Mesenchymal stem cell (in vitro differentiated cells and primary cell): ENCODE measurements at regions not wholly inside any gene's neighbourhood (a gene's known extent, or its start where the extent isn't known, plus 50 kb on each side); places are given as distances from the start of the nearest gene placed in this dataset.

ENCODE experiments used
- DNase-seq: peaks from one replicate; pipeline ENCODE4 v3.0.0-alpha.2; 2013
- H2AFZ ChIP-seq: one replicate; pipeline ENCODE4 v1.6.1; 2013; ENCODE audit warnings: low read depth, mild to moderate bottlenecking, control low read depth, inconsistent platforms, low read length, moderate library complexity
- H2AK5ac ChIP-seq: 2 replicates; pipeline ENCODE4 v1.6.1; 2013; ENCODE audit warnings: low read length, moderate library complexity, mild to moderate bottlenecking, inconsistent platforms; ENCODE audit not compliant: severe bottlenecking
- H2BK120ac ChIP-seq: one replicate; pipeline ENCODE4 v1.6.1; 2013; ENCODE audit warnings: low read depth, mild to moderate bottlenecking, inconsistent platforms, low read length, moderate library complexity
- H2BK12ac ChIP-seq, 2 experiments: one replicate each; pipeline ENCODE4 v1.6.1; 2013; ENCODE audit warnings: inconsistent platforms in 2 of 2, low read length in 2 of 2, mild to moderate bottlenecking in 2 of 2, moderate library complexity in 2 of 2, control low read depth in 1 of 2
- H2BK15ac ChIP-seq: one replicate; pipeline ENCODE4 v1.6.1; 2013; ENCODE audit warnings: mild to moderate bottlenecking, low read depth, inconsistent platforms; ENCODE audit not compliant: poor library complexity, severe bottlenecking
- H2BK5ac ChIP-seq: 2 replicates; pipeline ENCODE4 v1.6.1; 2013; ENCODE audit warnings: low read depth, mild to moderate bottlenecking, low read length, control low read depth, inconsistent platforms; ENCODE audit not compliant: poor library complexity, severe bottlenecking
- H3K14ac ChIP-seq, 2 experiments: one replicate each; pipeline ENCODE4 v1.6.1; 2013; ENCODE audit warnings: inconsistent platforms in 2 of 2, low read length in 2 of 2, control low read depth in 1 of 2, mild to moderate bottlenecking in 1 of 2, moderate library complexity in 1 of 2
- H3K18ac ChIP-seq, 2 experiments: one replicate each; pipeline ENCODE4 v1.6.1; 2013; ENCODE audit warnings: inconsistent platforms in 2 of 2, low read length in 2 of 2, control low read depth in 1 of 2, low read depth in 1 of 2, mild to moderate bottlenecking in 1 of 2
- H3K23ac ChIP-seq, 2 experiments: one replicate each; pipeline ENCODE4 v1.6.1; 2013; ENCODE audit warnings: inconsistent platforms in 2 of 2, low read length in 2 of 2, mild to moderate bottlenecking in 2 of 2, moderate library complexity in 2 of 2, control low read depth in 1 of 2
- H3K27ac ChIP-seq: 2 replicates; pipeline ENCODE4 v1.5.1; 2013; ENCODE audit warnings: mild to moderate bottlenecking, moderate library complexity, low read length, control low read depth, inconsistent platforms; ENCODE audit not compliant: poor library complexity, severe bottlenecking
- H3K27me3 ChIP-seq, 2 experiments: 2 replicates each; pipeline versions ENCODE4 v1.6.1 to v1.7.0; 2013; ENCODE audit warnings: low read length in 2 of 2, mild to moderate bottlenecking in 2 of 2, moderate library complexity in 2 of 2, control low read depth in 1 of 2, inconsistent platforms in 1 of 2; ENCODE audit not compliant: control insufficient read depth in 1 of 2, insufficient read depth in 1 of 2
- H3K36me3 ChIP-seq, 2 experiments: 2 replicates each; pipeline versions ENCODE4 v1.6.1 to v1.7.0; 2013; ENCODE audit warnings: low read length in 2 of 2, control low read depth in 1 of 2, inconsistent platforms in 1 of 2, low read depth in 1 of 2, mild to moderate bottlenecking in 1 of 2; ENCODE audit not compliant: insufficient read depth in 2 of 2, control insufficient read depth in 1 of 2
- H3K4ac ChIP-seq, 2 experiments: one replicate each; pipeline ENCODE4 v1.6.1; 2013; ENCODE audit warnings: inconsistent platforms in 2 of 2, low read length in 2 of 2, mild to moderate bottlenecking in 2 of 2, moderate library complexity in 2 of 2, control low read depth in 1 of 2, low read depth in 1 of 2
- H3K4me1 ChIP-seq: 2 replicates; pipeline ENCODE4 v1.6.1; 2013; ENCODE audit warnings: low read depth, low read length, control low read depth; ENCODE audit not compliant: control insufficient read depth, insufficient read depth
- H3K4me2 ChIP-seq: 2 replicates; pipeline ENCODE4 v1.6.1; 2013; ENCODE audit warnings: low read length, mild to moderate bottlenecking, inconsistent platforms; ENCODE audit not compliant: poor library complexity, severe bottlenecking
- H3K4me3 ChIP-seq, 2 experiments: 2 replicates each; pipeline versions ENCODE4 v1.5.1 to v1.7.0; 2013; ENCODE audit warnings: low read length in 2 of 2, mild to moderate bottlenecking in 2 of 2, control low read depth in 1 of 2, low read depth in 1 of 2; ENCODE audit not compliant: insufficient read depth in 1 of 2
- H3K79me1 ChIP-seq: replicated peaks from 2 replicates; pipeline ENCODE4 v1.6.1; 2013; ENCODE audit warnings: mild to moderate bottlenecking, control low read depth, low read length, inconsistent platforms; ENCODE audit not compliant: poor library complexity, severe bottlenecking
- H3K9ac ChIP-seq: 2 replicates; pipeline ENCODE4 v1.7.0; 2013; ENCODE audit warnings: mild to moderate bottlenecking, low read length, moderate library complexity
- H3K9me3 ChIP-seq: 2 replicates; pipeline ENCODE4 v1.7.0; 2013; ENCODE audit warnings: mild to moderate bottlenecking, low read length; ENCODE audit not compliant: control insufficient read depth
- H4K8ac ChIP-seq: one replicate; pipeline ENCODE4 v1.6.1; 2013; ENCODE audit warnings: inconsistent platforms, mild to moderate bottlenecking, low read length, moderate library complexity
- H4K91ac ChIP-seq: one replicate; pipeline ENCODE4 v1.6.1; 2013; ENCODE audit warnings: mild to moderate bottlenecking, low read length, inconsistent platforms
- WGBS: methylation state at CpG from one replicate; pipeline ENCODE4 v1.1.7; 2013; ENCODE audit warnings: mixed read lengths; 5-methylcytosine and 5-hydroxymethylcytosine counted together

- Histone ChIP-seq H2BK12ac (no peak overlapping the region), H4K8ac (no peak overlapping the region), H3K36me3 (no peaks in the 10 kb centered on the region), H3K23ac (no peak overlapping the region), H4K91ac (no peak overlapping the region), H3K9me3 (no peaks in the 10 kb centered on the region), H2AFZ (no peak overlapping the region), H3K4me1 (no peaks in the 10 kb centered on the region), H3K4me3 (no peak overlapping the region), H2BK15ac (no peak overlapping the region), H2BK5ac (no peak overlapping the region), H3K4me2 (no peak overlapping the region), H3K4ac (no peak overlapping the region), H3K27me3 (no peaks in the 10 kb centered on the region), H3K18ac (no peak overlapping the region), H3K9ac (no peak overlapping the region), H2BK120ac (no peak overlapping the region), H2AK5ac (no peak overlapping the region), H3K79me1 (no peaks in the 10 kb centered on the region), H3K27ac (no peak overlapping the region), H3K14ac (no peak overlapping the region)
- peak; percentile 7 for DNase-seq
- WGBS, result 75% methylated on average over 2 of the region's 2 CpGs
Measured at GRCh38 chr13:64529874-64530485, 2700.2 kb downstream of the PCDH9 start.

GRCh38 chr13:64528838-64529237 lies 2701.3 kb downstream of the PCDH9 start:
- no peak overlapping the region for H3K4ac ChIP-seq
- no peak overlapping the region for H2BK5ac ChIP-seq
- H3K36me3 ChIP-seq, result no peaks in the 10 kb centered on the region
- H3K14ac ChIP-seq, result no peak overlapping the region
- H2BK15ac ChIP-seq, result no peak overlapping the region
- H3K27me3 ChIP-seq, result no peaks in the 10 kb centered on the region
- no peak overlapping the region for H4K91ac ChIP-seq
- no peak overlapping the region for H4K8ac ChIP-seq
- no peaks in the 10 kb centered on the region for H3K4me1 ChIP-seq
- 36% methylated on average over 1 of the region's 1 CpG for WGBS
- no peak for DNase-seq
- no peak overlapping the region for H2AK5ac ChIP-seq
- no peak overlapping the region for H2BK12ac ChIP-seq
- no peak overlapping the region for H2BK120ac ChIP-seq
- H2AFZ ChIP-seq, result no peak overlapping the region
- H3K9ac ChIP-seq, result no peak overlapping the region
- H3K79me1 ChIP-seq, result no peaks in the 10 kb centered on the region
- H3K23ac ChIP-seq, result no peak overlapping the region
- H3K27ac ChIP-seq, result no peak overlapping the region
- H3K18ac ChIP-seq, result no peak overlapping the region
- no peak overlapping the region for H3K4me2 ChIP-seq
- no peaks in the 10 kb centered on the region for H3K9me3 ChIP-seq
- no peak overlapping the region for H3K4me3 ChIP-seq

DNA sequence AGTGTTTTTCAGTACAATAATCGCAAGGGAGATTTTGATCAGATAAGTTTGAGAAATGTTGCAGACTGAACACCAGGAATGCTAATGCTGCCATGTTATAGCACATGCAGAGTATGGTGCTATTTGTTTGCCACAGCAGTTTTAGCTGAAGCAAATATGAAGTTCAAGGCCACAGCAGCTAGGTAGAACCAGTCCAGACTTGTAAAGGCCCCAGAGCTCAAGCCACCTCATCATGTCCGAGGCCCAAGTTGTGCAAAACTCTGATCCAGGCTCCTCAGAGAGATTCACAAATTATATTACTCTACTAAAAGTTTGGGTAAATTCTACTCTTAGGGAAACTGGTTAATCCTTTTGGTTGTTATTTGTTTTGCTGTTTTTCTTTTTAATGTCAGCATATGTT lies 2702.6 kb downstream of the PCDH9 start:
- H2AK5ac ChIP-seq, result no peak overlapping the region
- 100% methylated on average over 1 of the region's 2 CpGs for WGBS
- no peak overlapping the region for H3K9ac ChIP-seq
- no peaks in the 10 kb centered on the region for H3K4me1 ChIP-seq
- H2BK12ac ChIP-seq, result no peak overlapping the region
- H2BK120ac ChIP-seq, result no peak overlapping the region
- no peak overlapping the region for H3K18ac ChIP-seq
- H3K36me3 ChIP-seq, result no peaks in the 10 kb centered on the region
- no peak overlapping the region for H2BK5ac ChIP-seq
- no peaks in the 10 kb centered on the region for H3K79me1 ChIP-seq
- DNase-seq, result no peak
- no peak overlapping the region for H3K14ac ChIP-seq
- no peak overlapping the region for H2AFZ ChIP-seq
- no peaks in the 10 kb centered on the region for H3K9me3 ChIP-seq
- H3K27ac ChIP-seq, result no peak overlapping the region
- H4K91ac ChIP-seq, result no peak overlapping the region
- H3K4me3 ChIP-seq, result no peak overlapping the region
- no peak overlapping the region for H3K23ac ChIP-seq
- no peak overlapping the region for H3K4ac ChIP-seq
- no peak overlapping the region for H3K4me2 ChIP-seq
- no peak overlapping the region for H2BK15ac ChIP-seq
- no peak overlapping the region for H4K8ac ChIP-seq
- H3K27me3 ChIP-seq, result no peaks in the 10 kb centered on the region

- no peak overlapping the region for H3K4me3 ChIP-seq
- no peak overlapping the region for H2AFZ ChIP-seq
- H3K27me3 ChIP-seq, result no peaks in the 10 kb centered on the region
- no peak overlapping the region for H2BK5ac ChIP-seq
- H3K4me1 ChIP-seq, result no peaks in the 10 kb centered on the region
- H3K9me3 ChIP-seq, result no peaks in the 10 kb centered on the region
- H4K8ac ChIP-seq, result no peak overlapping the region
- no peak overlapping the region for H2BK15ac ChIP-seq
- no peaks in the 10 kb centered on the region for H3K36me3 ChIP-seq
- H2AK5ac ChIP-seq, result no peak overlapping the region
- H3K4ac ChIP-seq, result no peak overlapping the region
- H3K23ac ChIP-seq, result no peak overlapping the region
- no peak overlapping the region for H3K4me2 ChIP-seq
- H3K14ac ChIP-seq, result no peak overlapping the region
- no peak overlapping the region for H2BK120ac ChIP-seq
- DNase-seq, result no peak
- H3K9ac ChIP-seq, result no peak overlapping the region
- H3K27ac ChIP-seq, result no peak overlapping the region
- no peak overlapping the region for H4K91ac ChIP-seq
- no peak overlapping the region for H3K18ac ChIP-seq
- H3K79me1 ChIP-seq, result no peaks in the 10 kb centered on the region
- WGBS, result 93% methylated on average over 15 of the region's 15 CpGs
- H2BK12ac ChIP-seq, result no peak overlapping the region
Measured at GRCh38 chr13:64525687-64526086, 2704.4 kb downstream of the PCDH9 start.
